K562 (cell line): ENCODE measurements at regions not wholly inside any gene's neighbourhood (a gene's known extent, or its start where the extent isn't known, plus 50 kb on each side); places are given as distances from the start of the nearest gene placed in this dataset.

ENCODE experiments used
- ATAC-seq: fragments of 200-7000 bp; cut with Tn5 transposase; 3 replicates; pipeline ENCODE4 v1.9.1; 2020; ENCODE audit warnings: moderate library complexity
- BruUV-seq: library from RNA; stranded (reverse); fragments of 400-500 nt; replicated peaks from 2 replicates; lab custom pipeline; 2021; lab: Mats Ljungman, UMichigan
- CTCF ChIA-PET: fragments of 300-600 bp; formaldehyde crosslinking; extraction: SDS; loops from one replicate; lab custom pipeline; 2021; ENCODE audit warnings: low intra/inter-chr PET ratio; lab: Yijun Ruan, JAX
- POLR2A ChIA-PET: fragments of 300-600, 350-650 bp; sonication (Branson Sonifier 250); formaldehyde crosslinking; extraction: SDS; loops from one replicate; lab custom pipeline; 2021; ENCODE audit warnings: antibody characterized with exemption, inconsistent platforms; lab: Yijun Ruan, JAX
- DNase-seq, 4 experiments: peaks; one replicate each; pipeline versions ENCODE4 v3.0.0 to v3.0.0-alpha.2; 2011 to 2018; ENCODE audit warnings: low spot score in 3 of 4, mixed read lengths in 3 of 4; ENCODE audit errors: extremely low read depth in 1 of 4
- FAIRE-seq: peaks from 2 replicates; lab custom pipeline; 2011; peaks lifted over from hg19 to GRCh38; lab: Jason Lieb, UNC
- H2AFZ ChIP-seq: 2 replicates; pipeline ENCODE4 v1.6.0; 2011; ENCODE audit warnings: low read depth, low read length, control low read depth, inconsistent platforms
- H3K27ac ChIP-seq: fragments of 200-600 bp; 3 replicates; pipeline ENCODE4 v1.8.0; 2011; ENCODE audit warnings: low read depth, mild to moderate bottlenecking, control low read depth, inconsistent platforms, low read length, moderate library complexity, mixed read lengths; ENCODE audit errors: extremely low read depth
- H3K27me3 ChIP-seq, 2 experiments: fragments of 300-600 bp in 1 of 2; 2 replicates in 1 of 2; 3 replicates in 1 of 2; pipeline versions ENCODE4 v1.6.0 to v1.8.0; 2011; ENCODE audit warnings: inconsistent platforms in 2 of 2, low read length in 2 of 2, mild to moderate bottlenecking in 1 of 2, mixed read lengths in 1 of 2, moderate library complexity in 1 of 2; ENCODE audit not compliant: control insufficient read depth in 2 of 2, insufficient read depth in 2 of 2
- H3K36me3 ChIP-seq: fragments of 300-600 bp; 3 replicates; pipeline ENCODE4 v1.8.0; 2011; ENCODE audit warnings: mild to moderate bottlenecking, low read length, inconsistent platforms; ENCODE audit not compliant: control insufficient read depth, insufficient read depth
- H3K4me1 ChIP-seq, 2 experiments: fragments of 200-600 bp in 1 of 2; replicated peaks in 1 of 2; 2 replicates in 1 of 2; 3 replicates in 1 of 2; pipeline versions ENCODE4 v1.5.1 to v1.8.0; 2011; ENCODE audit warnings: inconsistent platforms in 2 of 2, low read length in 2 of 2, mild to moderate bottlenecking in 1 of 2, mixed read lengths in 1 of 2, moderate library complexity in 1 of 2; ENCODE audit not compliant: control insufficient read depth in 2 of 2, insufficient read depth in 2 of 2
- H3K4me2 ChIP-seq: 2 replicates; pipeline ENCODE4 v1.6.1; 2011; ENCODE audit warnings: low read length, control low read depth, inconsistent platforms, mixed read lengths; ENCODE audit not compliant: insufficient read depth
- H3K4me3 ChIP-seq: fragments of 200-600 bp; sonication (generic), shearing (Covaris generic); 2 replicates; pipeline ENCODE4 v1.5.1; 2016; ENCODE audit warnings: control low read depth, inconsistent platforms
- H3K79me2 ChIP-seq: fragments of 200-600 bp; 3 replicates; pipeline ENCODE4 v1.8.0; 2011; ENCODE audit warnings: low read length, inconsistent platforms; ENCODE audit not compliant: control insufficient read depth, insufficient read depth
- H3K9ac ChIP-seq, 2 experiments: 2 replicates each; pipeline versions ENCODE4 v1.6.0 to v1.6.1; 2011; ENCODE audit warnings: low read depth in 2 of 2, low read length in 2 of 2, control low read depth in 1 of 2, inconsistent platforms in 1 of 2, mild to moderate bottlenecking in 1 of 2, mixed read lengths in 1 of 2; ENCODE audit not compliant: insufficient read depth in 1 of 2
- H3K9me1 ChIP-seq: one replicate; pipeline ENCODE4 v1.6.0; 2011; ENCODE audit warnings: inconsistent platforms, mild to moderate bottlenecking, low read length, moderate library complexity; ENCODE audit not compliant: control insufficient read depth, insufficient read depth
- H3K9me3 ChIP-seq: replicated peaks from 2 replicates; pipeline ENCODE4 v1.5.1; 2011; ENCODE audit warnings: low read depth, low read length, inconsistent platforms; ENCODE audit not compliant: control insufficient read depth, insufficient read depth
- H4K20me1 ChIP-seq: replicated peaks from 2 replicates; pipeline ENCODE4 v1.6.1; 2011; ENCODE audit warnings: low read length, inconsistent platforms, mixed read lengths; ENCODE audit not compliant: control insufficient read depth, insufficient read depth
- GTF3C2 ChIP-seq: IDR thresholded peaks from 3 replicates; pipeline ENCODE4 v1.6.1; 2011; ENCODE audit warnings: borderline replicate concordance, mild to moderate bottlenecking, moderate library complexity; ENCODE audit not compliant: insufficient read length; ENCODE audit errors: extremely low read depth
- MAFF ChIP-seq: IDR thresholded peaks from 2 replicates; pipeline ENCODE4 v1.6.1; 2012; ENCODE audit warnings: low read length, improper control_type of control experiment
- MAFK ChIP-seq: IDR thresholded peaks from 2 replicates; pipeline ENCODE4 v1.6.1; 2011; ENCODE audit warnings: low read length, improper control_type of control experiment
- OTX1 ChIP-seq: fragments of 450-650 bp; formaldehyde crosslinking; IDR thresholded peaks from 2 replicates; pipeline ENCODE4 v1.4.0; 2022; ENCODE audit warnings: mild to moderate bottlenecking
- POLR2AphosphoS5 ChIP-seq: IDR thresholded peaks from 2 replicates; pipeline ENCODE4 v1.6.1; 2011; ENCODE audit warnings: mild to moderate bottlenecking, low read depth, low read length, moderate library complexity; ENCODE audit not compliant: control insufficient read depth, insufficient read depth
- SMARCE1 ChIP-seq: fragments of 450-650 bp; IDR thresholded peaks from 2 replicates; pipeline ENCODE4 v1.7.1; 2016; ENCODE audit warnings: mild to moderate bottlenecking
- USF1 ChIP-seq: sonication (generic); formaldehyde crosslinking; IDR thresholded peaks from 2 replicates; pipeline ENCODE4 v1.9.0; 2022; ENCODE audit warnings: mild to moderate bottlenecking, missing genetic modification reagents
- ZNF316 ChIP-seq: fragments of 450-650 bp; IDR thresholded peaks from 2 replicates; pipeline ENCODE4 v1.6.1; 2016
- WGBS: fragments of 100-300 bp; shearing (Covaris generic); methylation state at CpG from one replicate; pipeline ENCODE4 v1.1.6; 2016; ENCODE audit warnings: low coverage, mixed read lengths; ENCODE audit not compliant: insufficient coverage; ENCODE audit errors: missing lambda C conversion rate; 5-methylcytosine and 5-hydroxymethylcytosine counted together
- in situ Hi-C: fragments of 300-500 bp; cut with MboI; formaldehyde crosslinking; loops from 4 replicates; pipeline ENCODE4 v1.15.0; 2018; ENCODE audit warnings: inconsistent platforms, mixed read lengths
- intact Hi-C: fragments of 100-400 bp; cut with micrococcal nuclease; formaldehyde crosslinking; loops from 2 replicates; pipeline ENCODE4 v1.14.2; 2022

- TF ChIP-seq USF1 (CRISPR knock-in tag) = no peak
- no peak for TF ChIP-seq GTF3C2
- TF ChIP-seq SMARCE1 = no peak
Observed at GRCh38 chr4:20124317-20125026, 127.2 kb upstream of the SLIT2 start (continued).

- FAIRE-seq = no peak
- Histone ChIP-seq H3K27ac (no peak overlapping the region), H3K9me3 (no peaks in the 10 kb centered on the region; the same call in 1 of the 2 replicates), H3K36me3 (no peaks in the 10 kb centered on the region), H3K9ac (no peak overlapping the region), H3K4me1 (no peaks in the 10 kb centered on the region), H4K20me1 (no peaks in the 10 kb centered on the region), H2AFZ (no peak overlapping the region), H3K4me2 (no peak overlapping the region), H3K4me3 (no peak overlapping the region), H3K9me1 (no peaks in the 10 kb centered on the region), H3K79me2 (no peaks in the 10 kb centered on the region), H3K27me3 (no peaks in the 10 kb centered on the region)
- CTCF ChIA-PET = no interaction called here
- no peak for DNase-seq
- 0% methylated on average over 4 of the region's 4 CpGs for WGBS
- BruUV-seq = no TSS peak
- ATAC-seq = no peak
- intact Hi-C loops (no loop called here), in situ Hi-C loops (no loop called here)
- TF ChIP-seq OTX1 (CRISPR knock-in tag) (no peak), MAFK (peak; percentile 42), POLR2AphosphoS5 (no peak), ZNF316 (peak; percentile 68), MAFF (peak; percentile 53)
- TF ChIP-seq, all 486 proteins: peak for 3
- POLR2A ChIA-PET = no interaction called here
Observed at GRCh38 chr4:20122198-20122988, 129.3 kb upstream of the SLIT2 start.
